ENCODE measurements at regions not wholly inside any gene's neighbourhood (a gene's known extent, or its start where the extent isn't known, plus 50 kb on each side); places are given as distances from the start of the nearest gene placed in this dataset.

- POLR2A ChIA-PET: no interaction called here
These were observed 591.7 kb upstream of the PTPRD start for GRCh38 chr9:11204521-11204920.

GRCh38 chr9:11206925-11207324, 594.1 kb upstream of the PTPRD start:
- no peak for TF ChIP-seq CTCF (IDR thresholded peaks at IDR 0.05; ENCODE audit: insufficient read depth, low read length, missing control alignments)
- ChIA-PET POLR2A (no interaction called here), CTCF (no interaction called here)
- DNase-seq (ENCODE audit: low read depth, low spot score): no peak
- no peak overlapping the region for H3K4me3 ChIP-seq (ENCODE audit: low read depth, low read length)

More at GRCh38 chr9:11204521-11204920, 591.7 kb upstream of the PTPRD start:
- H3K4me3 ChIP-seq (ENCODE audit: low read depth, low read length): no peak overlapping the region
- CTCF ChIA-PET: no interaction called here
- DNase-seq (ENCODE audit: low read depth, low spot score): no peak
- no peak for TF ChIP-seq CTCF (IDR thresholded peaks at IDR 0.05; ENCODE audit: insufficient read depth, low read length, missing control alignments)

- ChIA-PET CTCF (interaction anchor here (0.9 kb wide), 1 partner anchor 287 kb away, joined by 3 read pairs; no protein-coding TSS in a partner anchor), POLR2A (no interaction called here)
- H3K4me3 ChIP-seq (ENCODE audit: low read depth, low read length): no peak overlapping the region
- no peak for TF ChIP-seq CTCF (IDR thresholded peaks at IDR 0.05; ENCODE audit: insufficient read depth, low read length, missing control alignments)
- no peak for DNase-seq (ENCODE audit: low read depth, low spot score)
These were observed 620.9 kb upstream of the PTPRD start for GRCh38 chr9:11233696-11234095.

- TF ChIP-seq CTCF (IDR thresholded peaks at IDR 0.05; ENCODE audit: insufficient read depth, low read length, missing control alignments): no peak
- ChIA-PET CTCF (no interaction called here), POLR2A (no interaction called here)
- no peak overlapping the region for H3K4me3 ChIP-seq (ENCODE audit: low read depth, low read length)
- DNase-seq (ENCODE audit: low read depth, low spot score): no peak
These were observed 622.3 kb upstream of the PTPRD start for GRCh38 chr9:11235061-11235460.

GRCh38 chr9:11241779-11242178, 629.0 kb upstream of the PTPRD start:
- DNase-seq (ENCODE audit: low read depth, low spot score): no peak
- POLR2A ChIA-PET: no interaction called here
- H3K4me3 ChIP-seq (ENCODE audit: low read depth, low read length): no peak overlapping the region
- CTCF ChIA-PET: no interaction called here
- no peak for TF ChIP-seq CTCF (IDR thresholded peaks at IDR 0.05; ENCODE audit: insufficient read depth, low read length, missing control alignments)

GRCh38 chr9:11257992-11258391, 645.2 kb upstream of the PTPRD start:
- ChIA-PET POLR2A (no interaction called here), CTCF (no interaction called here)

More at GRCh38 chr9:11257992-11258391, 645.2 kb upstream of the PTPRD start:
- no peak for DNase-seq (ENCODE audit: low read depth, low spot score)
- no peak for TF ChIP-seq CTCF (IDR thresholded peaks at IDR 0.05; ENCODE audit: insufficient read depth, low read length, missing control alignments)
- no peak overlapping the region for H3K4me3 ChIP-seq (ENCODE audit: low read depth, low read length)

Data from AG04449 (cell line).